GM23338 (cell line): ENCODE measurements at regions not wholly inside any gene's neighbourhood (a gene's known extent, or its start where the extent isn't known, plus 50 kb on each side); places are given as distances from the start of the nearest gene placed in this dataset.

Source experiments
- EZH2phosphoT487 ChIP-seq: fragments of 200-600 bp; sonication (generic); IDR thresholded peaks from one replicate; pipeline ENCODE4 v1.8.1; 2018; ENCODE audit warnings: antibody characterized with exemption; ENCODE audit not compliant: unreplicated experiment
- POLR2AphosphoS5 ChIP-seq: IDR thresholded peaks from 2 replicates; pipeline ENCODE4 v1.6.1; 2016; ENCODE audit warnings: antibody characterized with exemption, low read depth
- TF ChIP-seq, protein P1 (sequence below), 2 experiments: fragments of 200-600 bp in 1 of 2; sonication (generic) in 1 of 2; conservative IDR thresholded peaks; 2 replicates each; pipeline versions ENCODE4 v1.5.1 to v1.6.1; 2016 to 2017; ENCODE audit warnings: antibody characterized with exemption in 2 of 2, low read depth in 2 of 2, mild to moderate bottlenecking in 2 of 2, moderate library complexity in 1 of 2

DNA sequence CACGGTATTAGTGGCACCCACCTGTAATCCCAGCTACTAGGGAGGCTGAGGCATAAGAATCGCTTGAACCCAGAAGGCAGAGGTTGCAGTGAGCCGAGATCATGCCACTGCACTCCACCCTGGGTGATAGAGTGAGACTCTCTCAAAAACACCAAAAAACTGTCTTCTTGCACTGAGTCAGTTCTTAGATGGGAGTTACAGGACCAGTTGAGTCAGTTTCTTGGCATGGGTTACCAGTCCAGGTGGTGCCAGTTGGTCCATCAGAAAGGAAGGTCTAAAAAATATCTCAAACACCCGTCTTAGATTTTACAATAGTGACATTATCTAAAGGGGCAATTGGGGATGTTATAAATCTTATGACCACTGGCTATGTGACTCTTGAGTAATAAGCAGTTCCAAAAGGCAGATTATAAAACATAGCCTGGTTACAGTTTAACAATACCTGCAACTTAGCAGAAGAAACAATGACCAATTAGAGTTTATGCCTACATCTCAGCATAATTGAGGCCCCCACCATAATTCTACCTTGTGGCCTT lies 206.9 kb upstream of the FGGY start:
- TF ChIP-seq, protein P1, sequence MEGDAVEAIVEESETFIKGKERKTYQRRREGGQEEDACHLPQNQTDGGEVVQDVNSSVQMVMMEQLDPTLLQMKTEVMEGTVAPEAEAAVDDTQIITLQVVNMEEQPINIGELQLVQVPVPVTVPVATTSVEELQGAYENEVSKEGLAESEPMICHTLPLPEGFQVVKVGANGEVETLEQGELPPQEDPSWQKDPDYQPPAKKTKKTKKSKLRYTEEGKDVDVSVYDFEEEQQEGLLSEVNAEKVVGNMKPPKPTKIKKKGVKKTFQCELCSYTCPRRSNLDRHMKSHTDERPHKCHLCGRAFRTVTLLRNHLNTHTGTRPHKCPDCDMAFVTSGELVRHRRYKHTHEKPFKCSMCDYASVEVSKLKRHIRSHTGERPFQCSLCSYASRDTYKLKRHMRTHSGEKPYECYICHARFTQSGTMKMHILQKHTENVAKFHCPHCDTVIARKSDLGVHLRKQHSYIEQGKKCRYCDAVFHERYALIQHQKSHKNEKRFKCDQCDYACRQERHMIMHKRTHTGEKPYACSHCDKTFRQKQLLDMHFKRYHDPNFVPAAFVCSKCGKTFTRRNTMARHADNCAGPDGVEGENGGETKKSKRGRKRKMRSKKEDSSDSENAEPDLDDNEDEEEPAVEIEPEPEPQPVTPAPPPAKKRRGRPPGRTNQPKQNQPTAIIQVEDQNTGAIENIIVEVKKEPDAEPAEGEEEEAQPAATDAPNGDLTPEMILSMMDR (conservative IDR thresholded peaks at IDR 0.05; ENCODE audit: low read depth in 2 of 2), result no peak
- TF ChIP-seq EZH2phosphoT487 (no peak), POLR2AphosphoS5 (no peak)
